Activated CD4-positive, alpha-beta memory T cell treated with anti-CD3 and anti-CD28 coated beads for 36 hours (primary cell): ENCODE measurements at regions not wholly inside any gene's neighbourhood (a gene's known extent, or its start where the extent isn't known, plus 50 kb on each side); places are given as distances from the start of the nearest gene placed in this dataset.
"Not testable (repeated sequence)": the region's sequence is repeated elsewhere in the genome, so short reads cannot be mapped to it uniquely, and the experiment has no call there.

Experiments used
- CTCF ChIA-PET: fragments of 350-600 bp; sonication (Branson Sonifier 250); formaldehyde crosslinking; loops from one replicate; lab custom pipeline; 2021; ENCODE audit warnings: antibody characterized with exemption, inconsistent platforms; lab: Charles Lee
- POLR2A ChIA-PET: fragments of 350-600 bp; sonication (Branson Sonifier 250); formaldehyde crosslinking; loops from one replicate; lab custom pipeline; 2021; ENCODE audit warnings: antibody characterized with exemption; lab: Charles Lee
- DNase-seq: peaks from one replicate; pipeline ENCODE4 v3.0.0-alpha.2; 2020
- H3K27ac Mint-ChIP-seq: one replicate; pipeline ENCODE4 v1.8.0; 2021; ENCODE audit warnings: mixed read lengths
- H3K27me3 Mint-ChIP-seq: one replicate; pipeline ENCODE4 v1.8.0; 2021; ENCODE audit warnings: mixed read lengths
- H3K36me3 Mint-ChIP-seq: one replicate; pipeline ENCODE4 v1.8.0; 2021; ENCODE audit warnings: mixed read lengths
- H3K4me1 Mint-ChIP-seq: one replicate; pipeline ENCODE4 v1.8.0; 2021; ENCODE audit warnings: low read depth, mixed read lengths
- H3K4me3 Mint-ChIP-seq: one replicate; pipeline ENCODE4 v1.8.0; 2021; ENCODE audit warnings: mild to moderate bottlenecking, mixed read lengths
- H3K9me3 Mint-ChIP-seq: one replicate; pipeline ENCODE4 v1.8.0; 2021; ENCODE audit warnings: mixed read lengths
- intact Hi-C: fragments of 100-400 bp; cut with micrococcal nuclease; formaldehyde crosslinking; loops from one replicate; pipeline ENCODE4 v1.15.1; 2023

- H3K36me3 Mint-ChIP-seq, H3K4me3 Mint-ChIP-seq, H3K27ac Mint-ChIP-seq, DNase-seq, H3K9me3 Mint-ChIP-seq, H3K27me3 Mint-ChIP-seq, POLR2A ChIA-PET, CTCF ChIA-PET, intact Hi-C loops: not testable (repeated sequence)
- peaks cover 15% of the 10 kb centered on the region for H3K4me1 Mint-ChIP-seq
Measured at GRCh38 chr20:52029129-52029528, 162.4 kb downstream of the ZFP64 start.

DNA sequence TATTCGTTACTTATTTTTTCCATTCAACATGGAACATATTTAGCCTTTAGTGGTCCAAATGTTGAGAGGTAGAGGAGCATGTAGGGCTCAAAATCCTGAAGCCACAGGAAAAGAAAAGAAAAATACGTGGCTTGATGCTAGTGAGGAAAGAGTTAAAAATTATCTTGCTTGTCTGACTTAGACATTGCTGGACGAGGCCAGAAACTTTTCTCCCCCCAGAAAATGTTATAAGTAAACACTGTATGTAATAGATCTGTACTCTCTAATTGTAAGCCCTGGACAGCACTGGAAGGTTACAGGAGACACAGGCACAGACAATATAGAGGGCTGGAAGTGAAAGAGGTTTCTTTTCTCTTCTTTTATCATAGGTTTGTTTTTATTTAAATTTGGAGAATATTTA is 165.6 kb downstream of the ZFP64 start:
- H3K4me3 Mint-ChIP-seq: no peak overlapping the region
- ChIA-PET CTCF (no interaction called here), POLR2A (no interaction called here)
- H3K36me3 Mint-ChIP-seq: no peaks in the 10 kb centered on the region
- no peaks in the 10 kb centered on the region for H3K9me3 Mint-ChIP-seq
- H3K4me1 Mint-ChIP-seq: peaks cover 4% of the 10 kb centered on the region
- no peak overlapping the region for H3K27ac Mint-ChIP-seq
- no peaks in the 10 kb centered on the region for H3K27me3 Mint-ChIP-seq
- DNase-seq: no peak
- intact Hi-C loops: no loop called here

DNA sequence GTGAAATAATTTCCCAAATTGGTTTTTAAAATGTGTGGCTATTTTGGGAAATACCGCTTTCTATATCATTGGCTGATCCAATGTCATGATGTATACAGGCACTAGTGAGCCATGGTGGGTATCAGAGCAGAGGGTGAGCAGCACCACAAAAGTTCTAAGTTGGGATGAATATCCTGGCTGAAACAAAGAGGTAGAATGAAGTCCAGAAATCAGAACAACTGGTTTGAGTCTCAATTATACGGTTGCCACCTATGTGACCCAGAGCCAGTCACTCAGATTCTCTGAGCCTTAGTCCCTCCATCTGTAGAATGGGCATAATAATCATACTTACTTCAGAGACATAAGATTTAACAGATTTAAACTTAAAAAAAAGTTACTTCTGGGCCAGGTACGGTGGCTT is 172.3 kb downstream of the ZFP64 start:
- POLR2A ChIA-PET: no interaction called here
- Mint-ChIP-seq H3K36me3 (no peaks in the 10 kb centered on the region), H3K27me3 (no peaks in the 10 kb centered on the region), H3K4me1 (no peaks in the 10 kb centered on the region), H3K9me3 (no peaks in the 10 kb centered on the region), H3K27ac (no peak overlapping the region), H3K4me3 (no peak overlapping the region)
- intact Hi-C loops: no loop called here
- CTCF ChIA-PET: no interaction called here
- DNase-seq: no peak

- CTCF ChIA-PET: no interaction called here
Measured at GRCh38 chr20:52017669-52018317, 173.8 kb downstream of the ZFP64 start.

DNA sequence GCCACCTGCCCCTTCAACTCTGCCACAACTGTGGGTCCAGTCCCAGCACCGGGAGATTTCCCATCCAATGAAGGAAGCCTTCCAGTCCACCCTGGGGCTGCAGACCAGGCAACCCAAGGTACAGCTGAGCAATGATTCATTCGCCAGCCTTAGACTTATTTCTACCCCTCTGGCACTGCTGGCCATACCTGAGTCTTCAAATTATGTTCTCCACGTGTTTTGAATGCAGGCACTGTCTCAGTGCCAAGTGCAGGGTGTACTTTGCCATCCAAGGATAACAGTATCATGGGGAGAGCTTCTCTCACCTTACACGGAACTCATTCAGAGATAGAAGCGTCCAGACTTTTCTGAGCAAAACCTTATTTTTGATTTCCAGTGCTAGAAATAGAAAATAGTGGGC is 175.6 kb downstream of the ZFP64 start:
- intact Hi-C loops: no loop called here
- POLR2A ChIA-PET: no interaction called here
- Mint-ChIP-seq H3K4me1 (no peaks in the 10 kb centered on the region), H3K27ac (no peak overlapping the region), H3K4me3 (no peak overlapping the region), H3K9me3 (peaks cover 7% of the 10 kb centered on the region), H3K27me3 (no peaks in the 10 kb centered on the region), H3K36me3 (no peaks in the 10 kb centered on the region)
- DNase-seq: no peak
- CTCF ChIA-PET: interaction anchor here (0.6 kb wide), 1 partner anchor 1147 kb away, joined by 4 read pairs; no protein-coding TSS in a partner anchor

More at GRCh38 chr20:52017669-52018317, 173.8 kb downstream of the ZFP64 start:
- no peak for DNase-seq
- POLR2A ChIA-PET: no interaction called here
- no peaks in the 10 kb centered on the region for H3K9me3 Mint-ChIP-seq
- H3K36me3 Mint-ChIP-seq: no peaks in the 10 kb centered on the region
- no peak overlapping the region for H3K4me3 Mint-ChIP-seq
- H3K27me3 Mint-ChIP-seq: no peaks in the 10 kb centered on the region
- intact Hi-C loops: no loop called here
- no peaks in the 10 kb centered on the region for H3K4me1 Mint-ChIP-seq
- H3K27ac Mint-ChIP-seq: no peak overlapping the region

DNA sequence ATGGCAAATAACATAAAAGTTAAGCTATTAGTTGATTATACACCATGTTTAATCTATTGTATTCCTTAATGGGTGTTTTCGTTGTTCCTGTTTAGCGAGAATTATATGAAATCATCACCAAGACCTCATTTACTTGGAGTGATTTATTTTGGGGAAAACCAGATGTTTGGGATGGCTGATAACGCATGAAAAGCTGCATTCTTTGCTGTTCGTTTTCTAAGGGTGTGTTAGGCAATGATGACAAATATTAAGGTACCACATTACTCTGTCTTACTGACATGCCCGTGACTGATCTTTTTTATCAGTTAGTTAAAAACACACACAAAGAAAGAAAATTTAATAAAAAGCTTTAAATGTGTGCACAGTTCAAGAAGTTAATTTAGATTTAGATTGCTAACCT is 176.4 kb downstream of the ZFP64 start:
- Mint-ChIP-seq H3K4me3 (no peak overlapping the region), H3K4me1 (no peaks in the 10 kb centered on the region), H3K27ac (no peak overlapping the region), H3K9me3 (peaks cover 15% of the 10 kb centered on the region), H3K36me3 (peaks cover 3% of the 10 kb centered on the region), H3K27me3 (no peaks in the 10 kb centered on the region)
- no peak for DNase-seq
- CTCF ChIA-PET: interaction anchor here (0.6 kb wide), 2 partner anchors 148 to 391 kb away, joined by 3 read pairs; no protein-coding TSS in a partner anchor
- POLR2A ChIA-PET: interaction anchor here (0.7 kb wide), 1 partner anchor 1524 kb away, joined by 4 read pairs; no protein-coding TSS in a partner anchor
- intact Hi-C loops: no loop called here

DNA sequence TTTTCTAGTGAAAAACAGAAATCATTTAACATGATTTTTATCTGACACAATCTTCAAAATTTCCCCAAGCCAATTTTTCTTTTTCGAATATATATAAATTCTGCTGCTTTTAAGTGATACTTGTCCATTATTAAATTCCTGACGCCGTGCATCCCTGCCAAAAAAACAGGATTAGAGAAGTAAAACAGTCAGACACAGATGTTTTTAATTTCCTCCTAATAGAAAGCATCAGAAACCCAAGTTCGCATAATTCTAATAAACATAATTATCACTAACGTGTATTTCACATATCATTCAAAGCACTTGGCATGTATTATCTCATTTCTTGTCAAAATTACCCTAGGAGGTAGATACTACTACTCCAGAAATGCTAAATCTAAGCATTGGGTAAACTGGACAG is 179.5 kb downstream of the ZFP64 start:
- Mint-ChIP-seq H3K9me3 (peaks cover 17% of the 10 kb centered on the region), H3K36me3 (peaks cover 3% of the 10 kb centered on the region), H3K4me3 (no peak overlapping the region), H3K27ac (no peak overlapping the region), H3K27me3 (peaks cover 1% of the 10 kb centered on the region), H3K4me1 (no peaks in the 10 kb centered on the region)
- intact Hi-C loops: no loop called here
- no peak for DNase-seq
- ChIA-PET POLR2A (no interaction called here), CTCF (no interaction called here)

GRCh38 chr20:52011093-52011492 is 180.5 kb downstream of the ZFP64 start:
- intact Hi-C loops: no loop called here
- POLR2A ChIA-PET: no interaction called here
- DNase-seq: no peak
- Mint-ChIP-seq H3K36me3 (peaks cover 3% of the 10 kb centered on the region), H3K27ac (no peak overlapping the region), H3K27me3 (peaks cover 4% of the 10 kb centered on the region), H3K4me3 (no peak overlapping the region), H3K9me3 (peaks cover 17% of the 10 kb centered on the region), H3K4me1 (no peaks in the 10 kb centered on the region)
- CTCF ChIA-PET: no interaction called here

DNA sequence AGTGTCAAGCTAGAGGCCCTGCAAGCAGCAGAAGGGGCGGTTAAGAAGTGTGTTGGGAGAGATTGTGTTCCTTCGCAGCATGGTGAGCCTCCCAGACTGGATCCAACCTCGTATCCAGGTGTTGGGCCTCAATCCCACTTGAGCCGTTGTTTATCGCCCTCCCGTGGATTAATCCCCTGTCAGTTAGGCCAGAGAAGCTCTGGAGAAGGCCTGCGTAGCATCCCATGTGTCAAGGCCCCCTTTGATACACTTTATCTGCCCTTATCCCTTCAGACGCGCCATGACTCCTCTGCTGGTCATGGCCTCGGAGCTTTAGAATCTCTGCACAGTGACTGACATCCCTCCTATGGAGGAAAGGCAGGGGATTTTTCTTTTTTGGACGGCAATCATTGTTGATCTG is 181.0 kb downstream of the ZFP64 start:
- intact Hi-C loops: no loop called here
- H3K4me3 Mint-ChIP-seq: no peak overlapping the region
- DNase-seq: no peak
- peaks cover 17% of the 10 kb centered on the region for H3K9me3 Mint-ChIP-seq
- ChIA-PET CTCF (no interaction called here), POLR2A (no interaction called here)
- peaks cover 4% of the 10 kb centered on the region for H3K27me3 Mint-ChIP-seq
- H3K27ac Mint-ChIP-seq: no peak overlapping the region
- peaks cover 3% of the 10 kb centered on the region for H3K36me3 Mint-ChIP-seq
- H3K4me1 Mint-ChIP-seq: no peaks in the 10 kb centered on the region

- CTCF ChIA-PET: no interaction called here
- intact Hi-C loops: no loop called here
- no peak for DNase-seq
- POLR2A ChIA-PET: no interaction called here
- no peak overlapping the region for H3K4me3 Mint-ChIP-seq
- H3K27ac Mint-ChIP-seq: no peak overlapping the region
- H3K36me3 Mint-ChIP-seq: peaks cover 3% of the 10 kb centered on the region
- peaks cover 17% of the 10 kb centered on the region for H3K9me3 Mint-ChIP-seq
- peaks cover 6% of the 10 kb centered on the region for H3K27me3 Mint-ChIP-seq
- no peaks in the 10 kb centered on the region for H3K4me1 Mint-ChIP-seq
Measured at GRCh38 chr20:52008874-52009273, 182.7 kb downstream of the ZFP64 start.

DNA sequence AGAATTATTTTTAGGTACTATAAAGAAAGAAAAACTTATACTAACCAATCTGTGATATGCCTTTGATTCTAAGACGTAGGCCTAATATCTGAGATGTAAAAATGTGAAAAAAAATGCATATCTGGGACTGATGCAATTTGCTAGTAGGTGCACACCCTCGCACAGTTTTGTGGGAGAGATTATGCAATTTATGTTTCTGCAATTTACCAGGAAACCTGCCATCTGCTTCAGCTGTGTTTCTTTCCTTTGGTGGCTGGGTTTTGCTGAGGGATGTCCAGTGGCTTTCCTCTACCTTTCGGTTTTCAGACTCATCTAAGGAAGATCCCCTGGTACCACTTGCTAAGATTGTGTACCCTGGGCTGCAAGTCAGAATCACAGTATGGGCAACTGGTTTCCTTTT is 186.9 kb downstream of the ZFP64 start:
- ChIA-PET CTCF (no interaction called here), POLR2A (no interaction called here)
- no peaks in the 10 kb centered on the region for H3K4me1 Mint-ChIP-seq
- no peaks in the 10 kb centered on the region for H3K36me3 Mint-ChIP-seq
- H3K4me3 Mint-ChIP-seq: no peak overlapping the region
- DNase-seq: no peak
- H3K27ac Mint-ChIP-seq: no peak overlapping the region
- H3K9me3 Mint-ChIP-seq: no peaks in the 10 kb centered on the region
- intact Hi-C loops: no loop called here
- peaks cover 14% of the 10 kb centered on the region for H3K27me3 Mint-ChIP-seq

DNA sequence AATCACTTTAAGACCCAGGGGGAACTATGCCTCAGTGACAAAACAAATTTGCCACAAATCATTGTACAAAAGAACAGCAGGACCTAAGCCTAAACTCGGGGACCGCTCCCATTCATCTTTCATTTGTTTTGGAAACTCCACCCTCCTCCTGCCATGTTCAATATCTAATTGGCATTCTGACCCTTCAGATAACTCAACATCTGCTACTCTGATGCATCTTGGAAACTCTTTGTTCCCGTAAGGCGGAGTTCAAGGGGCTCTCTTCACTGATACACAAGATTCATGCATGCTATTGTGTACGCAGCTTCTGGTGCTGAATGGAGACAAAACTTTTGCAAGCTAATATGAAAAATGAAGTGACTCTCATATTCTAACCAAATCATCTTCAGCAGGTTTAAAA is 187.6 kb downstream of the ZFP64 start:
- H3K4me1 Mint-ChIP-seq: no peaks in the 10 kb centered on the region
- H3K4me3 Mint-ChIP-seq: no peak overlapping the region
- peaks cover 14% of the 10 kb centered on the region for H3K27me3 Mint-ChIP-seq
- no peaks in the 10 kb centered on the region for H3K9me3 Mint-ChIP-seq
- intact Hi-C loops: no loop called here
- no peak overlapping the region for H3K27ac Mint-ChIP-seq
- DNase-seq: no peak
- CTCF ChIA-PET: interaction anchor here (0.6 kb wide), 1 partner anchor 1609 kb away, joined by 3 read pairs; no protein-coding TSS in a partner anchor
- POLR2A ChIA-PET: no interaction called here
- no peaks in the 10 kb centered on the region for H3K36me3 Mint-ChIP-seq

DNA sequence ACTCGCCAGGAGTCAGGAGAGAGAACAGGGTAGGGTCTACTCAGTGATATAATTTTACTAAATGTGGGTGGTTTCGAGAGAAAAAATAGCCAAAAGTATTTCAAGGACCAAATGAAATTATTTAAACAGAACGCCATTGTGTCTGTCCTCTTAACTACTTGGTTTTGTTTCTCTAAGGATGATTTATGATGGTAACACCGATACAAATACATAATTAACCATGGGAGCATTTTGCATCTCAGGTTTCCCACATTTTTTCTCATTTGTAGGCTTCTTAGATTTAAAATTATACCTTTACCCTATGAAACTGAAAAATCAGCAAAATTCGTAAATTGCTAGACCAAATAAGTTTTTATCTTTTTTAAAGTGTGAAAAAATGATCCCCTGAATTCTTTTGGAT is 188.2 kb downstream of the ZFP64 start:
- peaks cover 14% of the 10 kb centered on the region for H3K27me3 Mint-ChIP-seq
- H3K9me3 Mint-ChIP-seq: no peaks in the 10 kb centered on the region
- H3K4me1 Mint-ChIP-seq: no peaks in the 10 kb centered on the region
- no peaks in the 10 kb centered on the region for H3K36me3 Mint-ChIP-seq
- no peak overlapping the region for H3K4me3 Mint-ChIP-seq
- H3K27ac Mint-ChIP-seq: no peak overlapping the region
- no peak for DNase-seq
- CTCF ChIA-PET: no interaction called here
- POLR2A ChIA-PET: no interaction called here
- intact Hi-C loops: no loop called here
